Ishikawa (cell line): ENCODE measurements at regions not wholly inside any gene's neighbourhood (a gene's known extent, or its start where the extent isn't known, plus 50 kb on each side); places are given as distances from the start of the nearest gene placed in this dataset.

Source experiments
- CEBPB ChIP-seq: IDR thresholded peaks from 2 replicates; pipeline ENCODE4 v1.6.1; 2012
- CREB1 ChIP-seq: IDR thresholded peaks from 2 replicates; pipeline ENCODE4 v1.6.1; 2012; ENCODE audit warnings: low read depth
- EGR1 ChIP-seq: IDR thresholded peaks from 2 replicates; pipeline ENCODE4 v1.6.1; 2012
- EP300 ChIP-seq: IDR thresholded peaks from 2 replicates; pipeline ENCODE4 v1.6.1; 2012; ENCODE audit warnings: borderline replicate concordance
- FOXM1 ChIP-seq: IDR thresholded peaks from 2 replicates; pipeline ENCODE4 v1.6.1; 2012; ENCODE audit warnings: low read depth, borderline replicate concordance
- MAX ChIP-seq: IDR thresholded peaks from 2 replicates; pipeline ENCODE4 v1.6.1; 2012
- NFIC ChIP-seq: IDR thresholded peaks from 2 replicates; pipeline ENCODE4 v1.6.1; 2012
- RAD21 ChIP-seq: IDR thresholded peaks from 2 replicates; pipeline ENCODE4 v1.6.1; 2012; ENCODE audit warnings: low read depth
- REST ChIP-seq: IDR thresholded peaks from 2 replicates; pipeline ENCODE4 v1.6.1; 2012; ENCODE audit warnings: low read depth, mild to moderate bottlenecking
- TAF1 ChIP-seq: IDR thresholded peaks from 2 replicates; pipeline ENCODE4 v1.6.1; 2012; ENCODE audit warnings: low read depth, mild to moderate bottlenecking
- TCF12 ChIP-seq: IDR thresholded peaks from 2 replicates; pipeline ENCODE4 v1.6.1; 2012; ENCODE audit warnings: low read depth
- TEAD4 ChIP-seq: IDR thresholded peaks from 2 replicates; pipeline ENCODE4 v1.6.1; 2012
- YY1 ChIP-seq: IDR thresholded peaks from 2 replicates; pipeline ENCODE4 v1.6.1; 2012; ENCODE audit warnings: low read depth
- ZBTB7A ChIP-seq: IDR thresholded peaks from 2 replicates; pipeline ENCODE4 v1.6.1; 2012; ENCODE audit warnings: low read depth
- TF ChIP-seq, protein P1 (sequence below): IDR thresholded peaks from 2 replicates; pipeline ENCODE4 v1.6.1; 2012

GRCh38 chr10:2019803-2020202 lies 282.5 kb upstream of the ADARB2 start:
- TF ChIP-seq CEBPB (no peak), CREB1 (no peak), EGR1 (no peak), TAF1 (no peak), EP300 (no peak), NFIC (no peak), REST (no peak), FOXM1 (no peak), ZBTB7A (no peak)

DNA sequence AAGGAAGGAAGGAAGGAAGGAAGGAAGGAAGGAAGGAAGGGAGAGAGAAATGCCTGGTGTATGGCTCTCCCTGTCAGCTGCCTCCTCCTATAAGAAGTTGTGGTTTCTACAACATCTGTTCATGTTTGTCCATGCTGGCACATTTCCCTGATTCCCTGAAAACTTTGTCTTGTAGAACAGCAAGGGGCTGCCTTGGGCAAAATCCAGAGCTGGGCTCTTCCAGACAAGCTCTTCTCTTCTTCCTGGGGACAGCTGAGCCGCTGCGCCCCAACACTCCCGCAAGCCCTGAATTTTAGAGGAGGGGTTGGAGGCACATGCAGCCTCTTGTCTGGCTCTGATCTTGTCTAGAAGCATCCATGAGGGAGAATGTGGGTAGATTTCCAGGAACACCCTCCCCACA lies 282.0 kb upstream of the ADARB2 start:
- TF ChIP-seq MAX (no peak), TAF1 (no peak), RAD21 (no peak), CEBPB (no peak), EGR1 (no peak), FOXM1 (no peak), TEAD4 (no peak), NFIC (no peak), EP300 (no peak), TCF12 (no peak), YY1 (no peak), ZBTB7A (no peak), REST (no peak), CREB1 (no peak)
- TF ChIP-seq, protein P1, sequence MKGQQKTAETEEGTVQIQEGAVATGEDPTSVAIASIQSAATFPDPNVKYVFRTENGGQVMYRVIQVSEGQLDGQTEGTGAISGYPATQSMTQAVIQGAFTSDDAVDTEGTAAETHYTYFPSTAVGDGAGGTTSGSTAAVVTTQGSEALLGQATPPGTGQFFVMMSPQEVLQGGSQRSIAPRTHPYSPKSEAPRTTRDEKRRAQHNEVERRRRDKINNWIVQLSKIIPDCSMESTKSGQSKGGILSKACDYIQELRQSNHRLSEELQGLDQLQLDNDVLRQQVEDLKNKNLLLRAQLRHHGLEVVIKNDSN = no peak

GRCh38 chr10:2014541-2014940 lies 277.2 kb upstream of the ADARB2 start:
- TF ChIP-seq ZBTB7A = no peak
- TF ChIP-seq YY1 = no peak
- no peak for TF ChIP-seq CREB1
- no peak for TF ChIP-seq MAX
- no peak for TF ChIP-seq TEAD4
- no peak for TF ChIP-seq TAF1
- TF ChIP-seq EP300 = no peak
- no peak for TF ChIP-seq RAD21
- no peak for TF ChIP-seq EGR1
- TF ChIP-seq FOXM1 = no peak
- TF ChIP-seq, protein P1 = no peak

DNA sequence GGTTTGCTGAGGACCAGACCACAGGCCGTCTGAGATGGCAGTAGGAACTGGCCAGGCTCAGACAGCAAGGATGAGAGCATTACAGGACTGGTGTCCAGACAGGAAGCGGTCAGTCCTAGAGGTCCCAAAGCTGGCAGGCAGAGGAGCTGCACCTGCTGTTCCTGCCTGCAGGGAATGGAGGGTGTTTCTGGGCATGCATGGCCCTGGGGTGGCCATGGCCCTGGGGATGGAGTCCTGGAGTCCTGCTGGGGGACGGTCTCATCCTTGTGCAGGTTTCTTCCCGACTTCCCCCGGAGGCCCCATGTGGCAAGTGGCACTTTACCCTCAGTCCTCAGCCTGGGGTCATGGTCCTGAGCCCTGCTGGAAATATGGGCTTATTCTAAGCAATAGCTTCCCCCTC lies 274.9 kb upstream of the ADARB2 start:
- TF ChIP-seq EP300 (no peak), NFIC (no peak), ZBTB7A (no peak), CREB1 (no peak), EGR1 (no peak), YY1 (no peak)

DNA sequence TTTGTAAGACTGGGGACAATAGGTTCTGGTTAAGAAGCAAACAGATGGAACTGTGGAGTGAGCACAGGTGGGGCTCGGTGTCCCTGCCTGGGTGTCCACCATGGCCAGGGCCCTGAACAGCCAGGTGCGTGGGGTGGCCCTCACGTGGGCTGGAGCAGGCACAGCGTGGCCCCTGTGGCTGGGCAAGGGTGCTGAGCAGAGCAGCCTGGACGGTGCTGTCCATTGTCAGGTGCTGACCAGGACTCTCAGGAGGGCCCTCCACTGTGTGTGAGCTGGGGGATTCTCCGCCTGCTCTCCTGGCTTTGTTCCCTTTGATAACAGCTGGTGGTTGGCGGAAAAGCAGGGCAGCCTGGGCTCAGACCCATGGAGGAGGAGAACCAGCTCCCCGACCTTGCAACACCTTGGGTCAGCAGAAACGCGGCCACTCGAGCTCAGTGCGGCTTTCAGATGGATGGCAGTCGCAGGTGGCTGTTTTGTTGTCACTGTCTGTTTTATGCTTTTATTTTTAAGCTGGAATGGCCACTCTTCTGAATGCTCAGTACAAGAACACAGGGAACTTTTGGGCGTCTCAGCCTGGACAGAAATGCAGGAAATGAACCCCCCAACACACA lies 273.9 kb upstream of the ADARB2 start:
- TF ChIP-seq EP300 (no peak), MAX (no peak), EGR1 (no peak), REST (peak; percentile 43), TEAD4 (no peak), NFIC (no peak), CREB1 (no peak), FOXM1 (no peak)
- TF ChIP-seq, protein P1 = no peak
